ENCODE measurements at regions not wholly inside any gene's neighbourhood (a gene's known extent, or its start where the extent isn't known, plus 50 kb on each side); places are given as distances from the start of the nearest gene placed in this dataset.

DNA sequence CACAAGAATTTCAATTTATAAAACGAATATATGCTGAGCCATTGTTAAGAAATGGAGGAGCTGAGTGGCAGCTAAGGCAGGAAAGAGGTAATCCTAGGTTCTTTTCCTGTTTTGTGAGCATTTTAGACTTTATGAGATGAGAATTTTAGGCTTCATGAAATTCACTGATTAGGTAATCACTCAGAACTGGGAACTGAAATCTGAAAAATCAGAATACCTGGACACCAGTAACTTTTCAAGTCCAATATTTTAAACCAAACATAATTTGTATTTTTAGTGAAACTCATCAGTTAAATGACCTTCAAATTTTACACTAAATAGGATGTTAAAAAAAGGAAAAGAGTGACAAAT lies 389.9 kb downstream of the HTR1B start:
- ATAC-seq (no peak), DNase-seq (no peak)

DNA sequence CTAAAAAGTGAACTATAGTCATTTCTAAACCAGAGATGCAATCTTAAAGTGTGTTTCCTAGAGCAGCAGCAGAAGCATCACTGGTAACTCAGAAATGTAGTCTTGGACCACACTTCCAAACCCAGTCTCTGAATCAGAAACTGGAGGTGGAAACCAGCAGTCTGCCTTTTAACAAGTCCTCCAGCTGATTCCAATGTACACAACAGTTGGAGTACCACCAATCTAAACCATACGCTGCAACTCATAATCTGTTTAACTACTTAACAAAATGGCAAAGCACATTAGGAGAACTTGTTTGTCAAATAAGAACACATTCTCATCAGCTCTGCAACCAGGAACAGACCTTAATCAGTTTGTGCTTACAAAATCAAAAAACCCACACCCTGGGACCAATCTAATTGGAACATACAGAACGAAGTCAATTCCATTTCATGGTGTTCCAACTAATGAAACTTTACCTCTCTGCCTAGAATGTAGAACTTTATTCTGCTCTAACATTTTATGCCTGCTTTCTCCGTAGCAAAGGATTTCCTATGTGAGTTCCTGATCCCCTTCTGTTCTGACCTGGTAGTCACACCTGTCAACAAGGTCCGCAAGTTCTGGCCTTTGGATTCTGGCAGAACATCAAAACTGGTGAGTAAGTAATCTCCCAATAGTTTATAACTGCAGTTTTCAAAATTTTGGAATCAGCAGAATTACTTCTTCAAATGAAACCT lies 390.4 kb downstream of the HTR1B start:
- ATAC-seq (no peak), DNase-seq (no peak)

DNA sequence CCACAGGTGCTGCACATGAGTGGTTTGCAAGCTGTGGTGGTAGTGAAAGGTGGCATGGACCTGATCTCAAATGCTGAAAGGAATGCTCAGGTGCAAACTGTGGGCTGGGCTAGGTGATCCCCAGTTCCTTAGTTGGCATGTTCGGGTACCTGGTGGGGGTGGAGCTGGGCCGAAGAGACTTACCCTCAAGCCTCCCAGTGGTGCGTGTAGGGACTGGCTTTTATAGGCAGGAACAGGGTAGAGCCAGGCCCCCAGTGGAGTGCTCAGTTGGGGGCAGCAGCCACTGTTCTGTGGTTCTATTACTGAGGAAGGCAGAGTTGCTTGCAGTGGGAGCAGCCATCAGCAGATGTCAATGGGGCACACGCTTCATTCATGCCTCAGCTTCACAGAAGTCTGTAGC lies 399.8 kb downstream of the HTR1B start:
- DNase-seq (no peak), ATAC-seq (no peak)

DNA sequence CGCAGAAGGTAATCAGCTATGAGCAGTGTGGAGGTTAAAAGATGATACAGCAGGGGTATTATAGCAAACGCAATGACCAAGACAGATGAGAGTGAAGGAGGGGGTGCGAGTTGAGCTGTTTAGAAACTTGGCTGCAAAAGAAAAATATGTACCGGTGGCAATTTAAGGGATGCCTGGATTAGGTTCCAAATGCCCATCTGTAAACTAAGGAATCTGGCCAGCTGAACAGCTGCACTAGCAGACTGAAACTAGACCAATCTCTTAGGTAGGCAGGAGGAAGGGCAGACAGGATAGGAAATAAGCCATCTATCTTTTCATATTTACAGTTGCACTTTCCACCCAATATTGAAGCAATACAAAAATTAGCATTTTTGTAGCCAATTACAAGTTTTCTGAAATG lies 407.6 kb downstream of the HTR1B start:
- DNase-seq = no peak
- ATAC-seq = no peak

DNA sequence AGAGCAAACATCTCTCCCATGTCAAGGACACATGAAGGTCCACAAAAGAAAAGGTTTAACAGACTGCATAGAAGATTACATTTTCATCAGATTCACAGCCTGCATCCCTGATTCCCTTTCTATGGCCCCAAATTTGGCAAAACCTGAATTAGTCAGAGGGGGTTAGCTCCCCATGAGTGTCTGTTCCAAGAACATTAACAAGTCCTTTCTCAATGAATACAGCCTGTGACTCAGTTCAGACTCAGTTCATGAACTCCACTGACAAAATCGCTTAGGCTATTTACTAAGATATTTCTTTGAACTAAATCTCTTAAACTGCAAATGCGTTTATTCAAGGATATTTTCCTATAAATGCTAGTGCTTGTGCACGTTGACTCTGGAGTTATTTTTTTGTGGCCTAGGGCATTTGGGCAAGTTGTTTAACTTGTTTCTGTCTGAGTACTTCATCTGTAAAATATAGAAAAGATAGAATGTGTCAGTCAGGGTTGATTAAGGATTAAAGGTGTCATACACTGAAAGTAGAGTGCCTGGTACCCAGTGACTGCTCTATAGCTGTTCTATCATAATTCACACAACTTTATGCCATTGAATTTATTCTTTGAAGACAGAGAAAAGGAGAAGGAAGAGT lies 422.6 kb downstream of the HTR1B start:
- DNase-seq (no peak), ATAC-seq (no peak)

DNA sequence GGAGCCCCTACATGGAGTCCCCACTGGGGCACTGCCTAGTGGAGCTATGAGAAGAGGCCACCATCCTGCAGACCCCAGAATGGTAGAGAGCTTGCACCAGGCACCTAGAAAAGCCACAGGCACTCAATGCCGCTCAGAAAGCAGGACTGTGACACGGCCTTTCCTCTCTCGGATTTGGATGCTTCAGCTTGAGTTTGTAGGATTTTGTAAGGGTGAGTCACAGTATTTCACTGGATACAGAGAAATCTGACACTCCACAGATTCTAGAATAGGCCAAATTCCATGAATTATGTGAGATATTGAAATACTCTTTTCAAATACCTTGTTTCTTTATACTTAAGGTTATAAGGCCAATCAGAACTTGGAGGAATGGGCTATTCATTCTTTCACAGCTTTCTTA lies 424.5 kb downstream of the HTR1B start:
- ATAC-seq = no peak
- no peak for DNase-seq

DNA sequence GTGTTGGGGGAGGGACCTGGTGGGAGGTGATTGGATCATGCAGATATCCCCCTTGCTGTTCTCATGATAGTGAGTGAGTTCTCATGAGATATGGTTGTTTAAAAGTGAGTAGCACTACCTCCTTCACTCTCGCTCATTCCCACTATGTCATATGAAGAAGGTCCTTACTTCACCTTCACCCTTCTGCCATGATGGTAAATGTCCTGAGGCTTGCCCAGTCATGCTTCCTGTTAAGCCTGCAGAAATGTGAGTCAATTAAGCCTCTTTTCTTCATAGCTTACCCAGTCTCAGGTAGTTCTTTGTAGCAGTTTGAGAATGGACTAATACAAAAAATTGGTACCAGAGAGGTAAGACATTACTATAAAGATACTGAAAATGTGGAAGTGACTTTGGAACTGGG lies 425.9 kb downstream of the HTR1B start:
- no peak for DNase-seq
- ATAC-seq = no peak

DNA sequence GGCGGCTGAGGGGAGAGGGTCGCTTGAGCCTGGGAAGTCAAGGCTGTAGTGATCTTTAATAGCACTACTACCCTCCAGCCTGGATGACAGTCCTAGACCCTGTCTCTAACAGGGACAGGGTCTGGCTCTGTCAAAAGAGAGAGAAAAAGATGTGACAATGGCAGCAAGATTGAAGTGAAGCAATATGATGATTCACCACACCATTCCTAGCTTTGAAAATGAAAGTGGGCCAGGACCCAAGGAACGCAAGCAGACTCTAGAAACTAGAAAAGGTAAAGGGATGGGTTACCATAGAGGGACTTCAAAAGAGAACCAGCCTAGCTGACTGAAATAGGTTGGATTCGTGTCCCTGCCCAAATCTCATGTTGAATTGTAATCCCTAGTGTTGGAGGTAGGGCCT lies 426.9 kb downstream of the HTR1B start:
- DNase-seq (no peak), ATAC-seq (no peak)

DNA sequence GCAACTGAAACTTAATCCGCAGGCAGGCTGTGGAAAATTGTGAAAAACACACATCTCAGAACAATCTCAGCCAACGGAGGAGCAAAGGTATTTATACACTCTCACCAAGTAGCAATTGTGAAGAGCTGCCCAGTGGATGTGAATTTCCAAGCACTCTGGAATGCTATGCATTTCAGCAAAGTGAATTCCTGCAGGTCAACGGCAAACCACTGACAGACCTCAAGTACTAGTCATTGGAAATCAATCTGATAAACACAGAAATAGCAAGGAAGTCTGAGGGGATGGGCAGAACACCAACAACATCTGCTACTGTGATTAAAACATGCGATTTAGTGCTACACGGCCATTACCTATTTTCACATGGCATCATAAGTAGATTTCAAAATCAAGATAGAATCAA lies 429.1 kb downstream of the HTR1B start:
- no peak for DNase-seq
- no peak for ATAC-seq

DNA sequence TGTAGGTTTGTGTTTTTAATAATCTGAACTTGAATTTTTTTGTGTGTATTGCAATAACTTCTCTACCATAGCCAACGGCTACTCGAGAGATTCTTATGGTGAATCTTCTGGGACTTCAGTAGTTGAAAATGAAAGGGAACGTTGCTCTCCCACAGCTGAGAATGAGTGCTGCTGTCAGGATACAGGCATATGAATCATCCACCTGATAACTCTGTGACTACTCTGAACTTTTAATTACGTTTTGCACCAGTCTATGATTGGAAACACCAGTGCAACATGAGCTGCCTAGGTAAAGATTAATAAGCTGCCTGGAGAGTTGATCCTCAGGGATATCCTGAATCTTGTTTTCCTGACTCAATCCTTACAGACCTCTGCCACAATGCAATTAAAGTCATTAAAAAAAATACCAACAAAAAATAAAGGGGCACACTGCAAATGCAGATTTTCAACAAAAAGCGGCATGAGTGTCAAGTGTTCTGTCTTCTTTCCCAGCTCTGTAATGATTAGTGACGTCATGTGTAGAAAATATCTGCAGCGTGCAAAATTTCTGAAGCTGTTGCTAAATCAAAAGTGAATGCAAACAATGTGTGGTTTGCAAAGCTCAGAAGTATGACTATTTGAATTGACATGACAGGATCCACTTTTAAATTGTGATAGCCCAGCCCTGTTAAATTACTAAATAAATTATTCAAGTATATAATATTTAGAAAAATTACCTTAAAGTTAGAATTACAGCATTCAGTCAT lies 432.2 kb downstream of the HTR1B start:
- ATAC-seq (no peak), DNase-seq (no peak)

DNA sequence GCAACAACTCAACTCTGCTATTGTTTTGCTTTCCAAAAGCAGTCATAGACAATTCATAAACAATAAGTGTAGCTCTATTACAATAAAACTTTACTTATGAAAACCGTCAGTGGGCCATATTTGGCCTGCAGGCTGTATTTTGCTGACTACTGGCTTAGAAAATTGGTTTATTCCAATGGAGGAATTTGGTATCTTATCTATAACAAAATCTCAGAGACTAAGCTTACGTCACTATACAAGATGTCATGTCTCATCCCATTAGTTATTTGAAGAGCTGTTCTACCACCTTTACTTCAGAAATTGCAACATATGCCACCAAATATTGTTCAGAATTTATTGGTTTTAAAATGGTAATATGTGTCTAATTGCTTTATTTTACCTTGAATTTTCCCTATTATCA lies 436.9 kb downstream of the HTR1B start:
- ATAC-seq = no peak
- DNase-seq = no peak

DNA sequence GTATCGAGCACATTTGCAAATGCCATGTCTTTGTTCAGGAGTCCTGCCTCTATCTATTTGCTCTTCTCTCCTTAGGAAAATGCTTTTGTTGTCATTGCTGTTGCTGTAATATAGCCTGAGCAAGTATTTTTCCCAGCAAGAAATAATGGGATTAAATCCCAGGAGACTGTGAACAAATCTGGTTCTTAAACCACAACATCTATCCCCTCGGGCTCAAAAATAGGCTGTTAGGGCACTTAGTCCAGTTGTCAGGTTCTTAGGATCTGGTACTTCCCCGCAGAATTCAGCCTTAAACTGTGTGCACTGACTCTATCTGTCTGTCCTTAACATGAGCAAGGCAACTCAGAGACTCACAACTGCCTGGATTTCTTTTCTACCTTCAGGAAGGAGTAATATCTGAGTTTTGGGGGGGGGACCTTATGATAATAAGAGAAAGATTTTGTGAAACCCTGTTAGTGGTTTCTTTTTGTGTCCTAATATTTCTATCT lies 437.5 kb downstream of the HTR1B start:
- DNase-seq (no peak), ATAC-seq (no peak)

DNA sequence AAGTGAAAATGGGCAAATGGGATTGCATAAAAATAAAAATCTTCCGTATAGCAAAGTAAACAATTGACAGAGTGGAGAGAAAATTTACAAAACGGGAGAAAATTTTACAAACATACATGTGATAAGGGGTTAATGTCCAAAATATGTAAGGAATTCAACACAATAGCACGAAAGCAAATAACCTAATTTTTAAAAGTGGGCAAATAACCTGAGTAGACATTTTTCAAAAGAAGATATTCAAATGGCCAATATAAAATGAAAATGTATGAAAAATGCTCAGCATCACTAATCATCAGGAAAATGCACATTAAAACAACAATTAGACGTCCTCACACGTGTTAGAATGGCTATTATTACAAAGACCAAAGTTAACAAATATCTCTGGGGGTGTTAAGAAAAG lies 441.5 kb downstream of the HTR1B start:
- DNase-seq (no peak), ATAC-seq (no peak)

DNA sequence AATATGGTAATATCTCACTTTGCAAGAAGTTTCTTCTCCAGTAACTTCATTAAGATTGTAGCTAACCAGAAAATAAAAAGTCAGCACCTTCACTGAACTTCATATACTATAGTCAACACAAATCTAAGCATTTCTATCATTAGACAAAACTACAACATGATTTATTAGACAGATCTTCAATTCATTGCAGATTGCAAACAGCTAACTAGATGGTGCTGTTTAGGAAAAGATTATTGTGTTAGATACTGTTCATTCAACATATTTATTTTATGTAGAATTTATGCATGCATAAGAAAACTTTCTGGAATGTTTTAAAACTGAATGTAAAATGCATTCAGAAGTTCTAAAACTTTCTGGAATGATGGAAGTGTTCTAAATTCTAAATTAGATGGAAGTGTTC lies 442.1 kb downstream of the HTR1B start:
- no peak for ATAC-seq
- DNase-seq = no peak

DNA sequence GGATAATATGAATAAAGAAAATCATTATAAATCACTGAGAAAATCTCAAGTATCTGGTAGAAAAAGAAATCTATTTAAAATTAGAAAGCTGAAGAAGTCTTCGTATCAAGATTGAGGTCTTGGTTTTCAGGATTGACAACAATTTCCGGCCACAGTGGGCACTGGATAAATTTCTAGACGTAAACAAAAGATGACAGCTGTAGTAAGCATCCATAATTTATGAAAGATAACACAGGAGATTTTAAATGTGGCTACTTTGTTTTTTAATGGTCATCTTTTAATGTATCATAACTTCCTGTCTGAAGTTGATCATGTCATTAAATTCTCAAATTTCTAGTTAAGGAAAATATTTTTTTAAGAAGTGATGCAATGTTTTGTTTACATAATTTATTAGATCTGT lies 444.2 kb downstream of the HTR1B start:
- DNase-seq (no peak), ATAC-seq (no peak)

DNA sequence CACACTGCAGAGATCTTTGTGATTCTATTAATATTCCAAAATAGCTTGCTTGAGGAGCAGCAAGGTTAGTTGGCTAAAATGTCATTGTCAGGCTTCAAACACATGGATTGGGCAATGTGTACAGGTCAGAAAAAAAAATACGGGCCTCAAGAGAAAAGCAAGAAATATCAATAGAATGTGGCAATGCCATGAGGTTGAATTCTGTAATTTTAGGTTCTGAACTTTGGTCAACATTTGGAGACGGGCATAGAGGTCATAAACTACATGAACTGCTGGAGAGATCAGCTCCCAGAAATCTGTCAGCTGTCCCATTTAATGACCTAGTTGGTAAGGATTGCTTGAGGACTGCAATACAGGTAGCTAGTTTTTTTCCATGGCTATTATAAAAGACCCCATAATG lies 445.8 kb downstream of the HTR1B start:
- ATAC-seq (no peak), DNase-seq (no peak)

DNA sequence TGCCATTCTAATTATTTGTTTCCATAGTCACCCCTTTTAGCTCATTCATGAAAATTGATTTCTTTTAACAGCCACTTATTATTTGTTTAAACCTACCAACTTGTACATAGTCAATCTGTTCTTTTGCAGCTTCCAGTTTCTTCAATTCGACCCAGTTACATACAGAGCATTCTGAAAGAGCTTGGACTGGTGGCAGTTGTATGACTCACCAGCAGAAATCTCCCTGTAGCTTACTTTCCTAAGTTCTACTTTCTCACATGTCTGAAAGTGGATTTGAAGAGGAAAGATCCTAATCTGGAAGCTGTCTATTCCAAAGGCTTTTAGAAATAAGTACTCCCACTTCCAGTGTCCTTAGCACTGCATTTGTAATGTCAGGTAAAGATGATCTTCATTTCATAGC lies 447.9 kb downstream of the HTR1B start:
- no peak for DNase-seq
- no peak for ATAC-seq

DNA sequence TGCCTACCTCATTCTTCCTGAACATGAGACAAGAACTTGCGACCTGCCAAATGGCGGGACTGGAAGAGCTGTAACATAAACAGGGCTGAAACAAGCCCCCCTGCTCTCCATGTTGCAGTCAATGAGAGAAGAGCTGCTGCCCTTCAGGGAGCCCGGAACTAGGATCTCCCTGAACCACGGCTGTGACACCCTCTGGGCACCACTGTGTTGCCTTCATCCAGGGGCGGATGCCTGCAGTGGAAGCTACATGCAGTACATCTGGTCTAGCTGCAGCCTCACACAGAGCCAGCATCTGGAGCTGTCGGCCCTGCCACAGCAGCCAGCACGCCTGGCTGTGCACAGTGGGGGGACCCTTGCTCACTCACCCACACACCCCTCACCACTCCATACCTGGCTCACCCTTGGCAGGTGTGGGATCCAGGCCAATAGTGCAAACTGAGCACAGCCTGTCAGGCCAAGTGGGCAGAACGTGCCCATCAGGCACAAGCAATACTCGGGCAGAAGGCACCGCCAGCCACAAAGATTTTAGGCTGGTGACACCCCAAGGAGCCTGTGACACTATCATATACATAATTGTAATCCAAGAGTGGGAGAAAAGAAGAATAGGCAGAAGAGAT lies 451.3 kb downstream of the HTR1B start:
- no peak for DNase-seq
- no peak for ATAC-seq

DNA sequence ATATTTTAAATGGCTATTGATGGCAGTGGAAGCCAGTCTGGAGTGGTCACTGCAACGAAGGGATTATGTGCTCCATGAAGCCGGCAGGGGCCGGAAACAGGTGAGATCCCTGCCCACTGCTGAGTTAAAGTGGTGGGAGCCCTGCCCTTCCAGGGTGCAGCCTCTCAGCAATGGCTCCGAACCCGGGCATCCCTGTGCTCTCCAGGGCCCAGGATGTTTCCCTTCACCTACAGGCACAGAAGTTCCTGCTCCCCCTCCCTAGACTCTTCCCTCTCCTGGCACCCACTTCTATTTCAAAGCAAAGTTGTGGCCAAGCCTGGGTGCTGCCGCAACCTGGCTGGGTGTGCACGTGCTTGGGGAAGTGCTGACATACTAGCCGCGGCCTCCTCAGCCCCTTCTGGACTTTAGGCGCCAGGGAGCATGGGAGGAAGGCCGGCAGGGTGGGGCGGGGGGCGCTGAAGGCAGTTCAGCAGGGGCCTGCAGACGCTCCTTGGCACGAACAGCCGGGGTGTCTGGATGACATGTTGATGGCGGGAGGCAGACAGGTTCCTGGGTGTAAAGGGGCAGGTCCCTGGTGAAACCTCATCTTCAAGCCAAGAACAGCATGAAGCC lies 452.3 kb downstream of the HTR1B start:
- ATAC-seq (no peak), DNase-seq (no peak)

DNA sequence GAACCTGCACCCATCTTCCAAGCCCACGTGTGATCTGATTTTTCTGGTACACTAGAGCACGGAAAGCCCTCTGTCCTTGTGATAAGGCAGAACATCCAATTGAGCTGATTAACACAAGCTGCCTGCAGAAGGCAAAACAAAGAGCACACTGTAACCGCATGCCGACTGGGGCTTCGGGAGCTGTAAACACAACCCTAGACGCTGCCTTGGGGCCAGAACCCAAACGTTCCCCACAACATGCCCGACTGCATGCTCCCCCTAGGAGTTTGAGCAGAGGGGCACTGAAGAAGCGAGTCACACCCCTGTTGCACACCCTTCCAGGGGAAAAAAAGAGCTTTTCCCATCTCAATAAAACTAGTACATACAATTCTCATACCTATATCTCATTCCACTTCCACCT lies 470.7 kb downstream of the HTR1B start:
- DNase-seq (no peak), ATAC-seq (no peak)

DNA sequence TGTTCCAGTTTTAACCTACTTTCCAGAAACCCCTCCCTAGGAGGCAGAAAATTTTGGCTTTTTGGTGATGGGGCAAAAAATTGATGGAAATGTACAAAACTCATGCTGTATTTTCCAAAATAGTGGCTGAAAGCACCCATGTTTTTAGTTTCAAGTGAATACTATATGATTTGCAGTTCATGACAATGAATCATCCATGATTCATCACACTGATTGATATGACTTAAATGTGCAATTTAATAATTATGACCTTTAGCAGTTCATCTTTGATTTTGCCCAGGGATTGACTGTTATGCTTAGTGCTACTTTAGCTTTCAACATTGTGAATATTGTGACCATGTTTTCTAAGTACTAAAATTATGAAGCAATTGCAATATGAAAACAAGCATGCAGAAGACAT lies 478.7 kb downstream of the HTR1B start:
- no peak for ATAC-seq
- DNase-seq = no peak

DNA sequence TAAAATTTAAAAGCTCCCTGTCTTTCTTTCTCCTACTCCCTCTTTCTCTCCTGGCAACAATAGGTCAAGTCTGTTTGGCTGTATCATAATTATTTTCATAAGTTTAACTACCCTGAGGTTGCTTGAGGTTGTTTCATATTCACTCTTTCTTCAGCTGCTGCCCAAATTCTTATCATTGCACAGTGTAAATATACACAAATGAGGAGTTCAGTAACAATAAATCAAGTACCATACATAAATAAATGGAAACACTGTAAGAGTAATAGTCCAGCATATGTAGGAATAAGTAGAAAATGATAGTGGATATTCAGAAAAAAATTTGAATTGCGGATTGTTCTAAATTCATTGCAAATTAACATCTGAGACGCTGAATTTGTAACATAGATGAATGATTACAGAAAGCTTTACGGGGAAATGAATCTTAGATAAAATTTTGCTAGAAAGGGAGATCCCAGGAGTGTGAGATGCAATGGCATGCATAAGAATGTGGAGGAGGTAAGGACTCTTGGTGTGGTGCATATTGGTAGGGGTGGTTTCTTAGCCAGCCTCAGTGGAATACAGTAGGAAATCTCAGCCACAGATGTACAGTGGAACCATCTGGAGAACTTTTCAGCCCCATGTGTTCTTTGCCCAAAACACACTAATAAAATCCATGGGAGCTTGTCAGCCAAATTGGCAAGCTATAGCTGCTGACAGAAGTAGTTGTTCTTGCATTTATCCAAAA lies 480.7 kb downstream of the HTR1B start:
- DNase-seq = no peak
- ATAC-seq = no peak

Measured in stimulated activated naive CD8-positive, alpha-beta T cell treated with anti-CD3 and anti-CD28 coated beads, Interleukin-15, Interleukin-2, amounts not matched to agents 100 U/mL and 50 U/mL, for 24 hours (primary cell).